Adrenal gland (tissue), 5 donors: ENCODE measurements at regions not wholly inside any gene's neighbourhood (a gene's known extent, or its start where the extent isn't known, plus 50 kb on each side); places are given as distances from the start of the nearest gene placed in this dataset.

Experiments used
- POLR2A ChIP-seq, 2 donors: fragments of 450-650 bp; IDR thresholded peaks; one replicate each; pipeline ENCODE4 v1.6.1; 2017; ENCODE audit warnings: antibody characterized with exemption in 2 of 2, mild to moderate bottlenecking in 2 of 2, moderate library complexity in 1 of 2
- TF ChIP-seq, protein P1 (sequence below), 6 experiments: fragments of 450-650 bp in 4 of 6; fragments of 200-600 bp in 2 of 6; sonication (generic) in 1 of 6; IDR thresholded peaks; 1 replicate in 5 of 6; 2 replicates in 1 of 6; pipeline versions ENCODE4 v1.5.1 to v1.8.0; 2016 to 2021; ENCODE audit warnings: antibody characterized with exemption in 6 of 6, mild to moderate bottlenecking in 2 of 6, moderate library complexity in 1 of 6
- donor health status: DM: no; HTN: no; CAD: no.

DNA sequence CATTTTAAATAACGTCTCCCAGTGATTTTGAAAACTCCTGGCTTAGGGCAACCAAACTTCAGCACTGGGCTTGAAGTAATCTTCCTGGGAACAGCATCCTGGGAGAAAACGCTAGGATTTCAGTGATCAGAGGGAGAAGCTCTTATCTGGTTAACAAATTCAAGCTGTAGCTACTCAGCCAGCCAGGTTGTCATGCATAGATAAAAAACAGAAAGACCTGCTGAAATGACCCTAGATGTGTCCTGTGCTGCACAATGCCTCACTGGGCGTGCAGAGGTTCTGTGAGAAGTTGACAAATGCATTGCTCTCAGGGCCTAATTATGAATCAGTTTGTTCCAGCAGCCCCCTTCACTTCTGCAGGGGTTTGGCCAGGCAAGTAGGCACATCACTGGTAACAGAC is 68.9 kb upstream of the CHCHD3 start:
- no peak for TF ChIP-seq POLR2A (IDR thresholded peaks at IDR 0.05)
- TF ChIP-seq, protein P1, sequence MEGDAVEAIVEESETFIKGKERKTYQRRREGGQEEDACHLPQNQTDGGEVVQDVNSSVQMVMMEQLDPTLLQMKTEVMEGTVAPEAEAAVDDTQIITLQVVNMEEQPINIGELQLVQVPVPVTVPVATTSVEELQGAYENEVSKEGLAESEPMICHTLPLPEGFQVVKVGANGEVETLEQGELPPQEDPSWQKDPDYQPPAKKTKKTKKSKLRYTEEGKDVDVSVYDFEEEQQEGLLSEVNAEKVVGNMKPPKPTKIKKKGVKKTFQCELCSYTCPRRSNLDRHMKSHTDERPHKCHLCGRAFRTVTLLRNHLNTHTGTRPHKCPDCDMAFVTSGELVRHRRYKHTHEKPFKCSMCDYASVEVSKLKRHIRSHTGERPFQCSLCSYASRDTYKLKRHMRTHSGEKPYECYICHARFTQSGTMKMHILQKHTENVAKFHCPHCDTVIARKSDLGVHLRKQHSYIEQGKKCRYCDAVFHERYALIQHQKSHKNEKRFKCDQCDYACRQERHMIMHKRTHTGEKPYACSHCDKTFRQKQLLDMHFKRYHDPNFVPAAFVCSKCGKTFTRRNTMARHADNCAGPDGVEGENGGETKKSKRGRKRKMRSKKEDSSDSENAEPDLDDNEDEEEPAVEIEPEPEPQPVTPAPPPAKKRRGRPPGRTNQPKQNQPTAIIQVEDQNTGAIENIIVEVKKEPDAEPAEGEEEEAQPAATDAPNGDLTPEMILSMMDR (IDR thresholded peaks at IDR 0.05), result no peak
